Keratinocyte (primary cell): ENCODE measurements at regions not wholly inside any gene's neighbourhood (a gene's known extent, or its start where the extent isn't known, plus 50 kb on each side); places are given as distances from the start of the nearest gene placed in this dataset.

Experiments
- DNase-seq: peaks from one replicate; pipeline ENCODE4 v3.0.0-alpha.2; 2011; ENCODE audit warnings: low read depth, missing footprints, low spot score
- FAIRE-seq: peaks from 2 replicates; lab custom pipeline; 2011; peaks lifted over from hg19 to GRCh38; lab: Jason Lieb, UNC
- H2AFZ ChIP-seq: 2 replicates; pipeline ENCODE4 v1.6.0; 2012; ENCODE audit warnings: low read length, control low read depth, inconsistent platforms; ENCODE audit not compliant: control insufficient read depth
- H3K27ac ChIP-seq: 2 replicates; pipeline ENCODE4 v1.5.1; 2011; ENCODE audit warnings: low read length; ENCODE audit not compliant: control insufficient read depth, insufficient read depth
- H3K27me3 ChIP-seq: 3 replicates; pipeline ENCODE4 v1.6.0; 2011; ENCODE audit warnings: low read length; ENCODE audit not compliant: control insufficient read depth, insufficient read depth; ENCODE audit errors: extremely low read depth
- H3K36me3 ChIP-seq, 2 experiments: 2 replicates in 1 of 2; 3 replicates in 1 of 2; pipeline ENCODE4 v1.5.1; 2011; ENCODE audit warnings: low read length in 2 of 2, mild to moderate bottlenecking in 1 of 2; ENCODE audit not compliant: control insufficient read depth in 2 of 2, insufficient read depth in 2 of 2; ENCODE audit errors: extremely low read depth in 1 of 2
- H3K4me1 ChIP-seq: 3 replicates; pipeline ENCODE4 v1.5.1; 2011; ENCODE audit warnings: low read length; ENCODE audit not compliant: control insufficient read depth, insufficient read depth; ENCODE audit errors: extremely low read depth
- H3K4me2 ChIP-seq: 3 replicates; pipeline ENCODE4 v1.6.0; 2011; ENCODE audit warnings: low read depth, low read length; ENCODE audit not compliant: control insufficient read depth, insufficient read depth; ENCODE audit errors: extremely low read depth
- H3K4me3 ChIP-seq, 3 experiments: fragments of 200-600 bp in 1 of 3; sonication (generic) in 1 of 3; 2 replicates in 2 of 3; 3 replicates in 1 of 3; pipeline ENCODE4 v1.5.1; 2011 to 2016; ENCODE audit warnings: low read length in 3 of 3, mild to moderate bottlenecking in 3 of 3, control low read depth in 2 of 3, inconsistent platforms in 1 of 3, low read depth in 1 of 3, mixed read lengths in 1 of 3, mixed run types in 1 of 3, moderate library complexity in 1 of 3; ENCODE audit not compliant: control insufficient read depth in 2 of 3, insufficient read depth in 2 of 3; ENCODE audit errors: extremely low read depth in 1 of 3
- H3K79me2 ChIP-seq: 2 replicates; pipeline ENCODE4 v1.6.0; 2012; ENCODE audit warnings: low read length; ENCODE audit not compliant: control insufficient read depth, insufficient read depth
- H3K9ac ChIP-seq: 3 replicates; pipeline ENCODE4 v1.6.0; 2011; ENCODE audit warnings: low read length; ENCODE audit not compliant: control insufficient read depth, insufficient read depth; ENCODE audit errors: extremely low read depth
- H3K9me1 ChIP-seq: 3 replicates; pipeline ENCODE4 v1.6.0; 2011; ENCODE audit warnings: low read length; ENCODE audit not compliant: control insufficient read depth, insufficient read depth; ENCODE audit errors: extremely low read depth
- H3K9me3 ChIP-seq: 2 replicates; pipeline ENCODE4 v1.5.1; 2012; ENCODE audit warnings: low read depth, low read length; ENCODE audit not compliant: control insufficient read depth
- H4K20me1 ChIP-seq: 3 replicates; pipeline ENCODE4 v1.6.0; 2011; ENCODE audit warnings: low read length; ENCODE audit not compliant: control insufficient read depth, insufficient read depth; ENCODE audit errors: extremely low read depth
- CTCF ChIP-seq, 3 experiments: IDR thresholded peaks in 1 of 3; conservative IDR thresholded peaks in 1 of 3; optimal IDR thresholded peaks in 1 of 3; 2 replicates in 2 of 3; 3 replicates in 1 of 3; pipeline versions ENCODE3 to v1.5.1; 2011; ENCODE audit warnings: low read length in 3 of 3, mild to moderate bottlenecking in 3 of 3, moderate library complexity in 2 of 3, control low read depth in 1 of 3, inconsistent platforms in 1 of 3; ENCODE audit not compliant: insufficient read depth in 2 of 3; ENCODE audit errors: extremely low read depth in 1 of 3
- EZH2 ChIP-seq: IDR thresholded peaks from one replicate; pipeline ENCODE4 v1.6.1; 2012; ENCODE audit warnings: inconsistent platforms, mild to moderate bottlenecking, low read length, moderate library complexity
- dilution Hi-C: fragments of 300-500 bp; cut with MboI; formaldehyde crosslinking; loops from one replicate; pipeline ENCODE4 v1.7.0; 2020; ENCODE audit warnings: low sequenced_read_pairs; ENCODE audit not compliant: extremely low pct_ligation_motif_present

- Histone ChIP-seq H3K9me1 (no peaks in the 10 kb centered on the region), H3K9ac (no peak overlapping the region), H3K36me3 (no peaks in the 10 kb centered on the region), H3K27me3 (no peaks in the 10 kb centered on the region), H3K4me2 (no peak overlapping the region), H2AFZ (no peak overlapping the region), H4K20me1 (no peaks in the 10 kb centered on the region), H3K4me1 (no peaks in the 10 kb centered on the region), H3K79me2 (no peaks in the 10 kb centered on the region), H3K4me3 (no peak overlapping the region), H3K27ac (no peak overlapping the region), H3K9me3 (no peaks in the 10 kb centered on the region)
- TF ChIP-seq EZH2: no peak
- TF ChIP-seq CTCF (optimal IDR thresholded peaks at IDR 0.05 in 1 of 3, IDR thresholded peaks at IDR 0.05 in 1 of 3, conservative IDR thresholded peaks at IDR 0.05 in 1 of 3; ENCODE audit: extremely low read depth in 1 of 3, insufficient read depth in 2 of 3, low read length in 3 of 3): no peak
- no peak for FAIRE-seq
- dilution Hi-C loops: no loop called here
- DNase-seq: no peak
Observed at GRCh38 chr5:29054694-29055093, 2016.3 kb upstream of the CDH9 start.

DNA sequence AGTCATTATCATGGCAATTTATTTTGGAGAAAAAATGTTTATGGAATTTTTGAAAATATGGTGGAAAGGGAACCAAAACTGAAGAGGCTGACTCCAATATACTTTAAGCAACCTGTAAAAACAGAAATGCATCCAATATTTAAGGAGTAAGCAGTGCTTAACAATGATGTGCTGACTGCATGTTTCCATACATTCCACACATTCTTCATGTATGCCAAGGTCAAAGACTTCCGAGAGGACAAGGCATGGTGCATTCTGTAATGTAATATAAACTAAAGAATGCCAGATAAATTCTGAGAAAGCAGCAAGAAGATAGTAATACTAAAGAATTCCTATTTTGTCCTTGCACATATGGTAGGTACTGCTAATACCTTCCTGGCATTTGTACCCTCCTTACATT is 2015.9 kb upstream of the CDH9 start:
- FAIRE-seq: no peak
- Histone ChIP-seq H3K36me3 (no peaks in the 10 kb centered on the region), H3K4me3 (no peak overlapping the region), H2AFZ (no peak overlapping the region), H3K27ac (no peak overlapping the region), H3K4me1 (no peaks in the 10 kb centered on the region), H3K79me2 (no peaks in the 10 kb centered on the region), H3K27me3 (no peaks in the 10 kb centered on the region), H3K9ac (no peak overlapping the region), H3K9me1 (no peaks in the 10 kb centered on the region), H3K9me3 (no peaks in the 10 kb centered on the region), H3K4me2 (no peak overlapping the region), H4K20me1 (no peaks in the 10 kb centered on the region)
- TF ChIP-seq CTCF (optimal IDR thresholded peaks at IDR 0.05 in 1 of 3, IDR thresholded peaks at IDR 0.05 in 1 of 3, conservative IDR thresholded peaks at IDR 0.05 in 1 of 3; ENCODE audit: extremely low read depth in 1 of 3, insufficient read depth in 2 of 3, low read length in 3 of 3): no peak
- no peak for TF ChIP-seq EZH2
- dilution Hi-C loops: no loop called here
- DNase-seq: no peak
